CD14-positive monocyte (primary cell): ENCODE measurements at regions not wholly inside any gene's neighbourhood (a gene's known extent, or its start where the extent isn't known, plus 50 kb on each side); places are given as distances from the start of the nearest gene placed in this dataset.

Source experiments
- DNase-seq, 3 donors: peaks; one replicate each; pipeline ENCODE4 v3.0.0-alpha.2; 2011 to 2022
- H2AFZ ChIP-seq: 2 replicates; pipeline ENCODE4 v1.6.0; 2012; ENCODE audit warnings: mild to moderate bottlenecking, low read depth, low read length, inconsistent platforms; ENCODE audit not compliant: insufficient read depth, poor library complexity, severe bottlenecking
- H3K27ac ChIP-seq, 2 donors: 1 replicate in 1 of 2; 2 replicates in 1 of 2; pipeline ENCODE4 v1.5.1; 2012 to 2013; ENCODE audit warnings: low read length in 2 of 2, control low read depth in 1 of 2, inconsistent platforms in 1 of 2, low read depth in 1 of 2, mild to moderate bottlenecking in 1 of 2
- H3K27me3 ChIP-seq, 2 donors: one replicate each; pipeline versions ENCODE4 v1.6.0 to v1.6.1; 2011 to 2013; ENCODE audit warnings: low read length in 2 of 2; ENCODE audit not compliant: control insufficient read depth in 2 of 2, insufficient read depth in 2 of 2
- H3K36me3 ChIP-seq, 2 donors: replicated peaks in 1 of 2; 1 replicate in 1 of 2; 2 replicates in 1 of 2; pipeline versions ENCODE4 v1.5.1 to v1.6.1; 2012 to 2013; ENCODE audit warnings: low read length in 2 of 2, control low read depth in 1 of 2, inconsistent platforms in 1 of 2, mild to moderate bottlenecking in 1 of 2; ENCODE audit not compliant: insufficient read depth in 2 of 2, control insufficient read depth in 1 of 2
- H3K4me1 ChIP-seq, 2 donors: 1 replicate in 1 of 2; 2 replicates in 1 of 2; pipeline versions ENCODE4 v1.5.1 to v1.6.1; 2012 to 2013; ENCODE audit warnings: low read length in 2 of 2, control low read depth in 1 of 2, inconsistent platforms in 1 of 2, mild to moderate bottlenecking in 1 of 2, moderate library complexity in 1 of 2; ENCODE audit not compliant: insufficient read depth in 2 of 2, control insufficient read depth in 1 of 2
- H3K4me2 ChIP-seq: replicated peaks from 2 replicates; pipeline ENCODE3; 2012; ENCODE audit warnings: low read length, moderate library complexity, mild to moderate bottlenecking; ENCODE audit not compliant: poor library complexity, severe bottlenecking; ENCODE audit errors: extremely low read depth
- H3K4me3 ChIP-seq, 3 experiments: fragments of 200-600 bp in 1 of 3; sonication (generic) in 1 of 3; replicated peaks in 1 of 3; 1 replicate in 2 of 3; 2 replicates in 1 of 3; pipeline ENCODE4 v1.5.1; 2011 to 2013; ENCODE audit warnings: low read length in 3 of 3, mild to moderate bottlenecking in 3 of 3, control low read depth in 2 of 3, low read depth in 2 of 3, inconsistent platforms in 1 of 3, moderate library complexity in 1 of 3
- H3K79me2 ChIP-seq: 2 replicates; pipeline ENCODE4 v1.6.0; 2012; ENCODE audit warnings: mild to moderate bottlenecking, control low read depth, inconsistent platforms, low read length, moderate library complexity; ENCODE audit not compliant: insufficient read depth
- H3K9ac ChIP-seq: 2 replicates; pipeline ENCODE4 v1.6.0; 2017; ENCODE audit warnings: low read length, mild to moderate bottlenecking; ENCODE audit not compliant: insufficient read depth, poor library complexity, severe bottlenecking
- H3K9me3 ChIP-seq, 2 donors: replicated peaks in 1 of 2; 1 replicate in 1 of 2; 2 replicates in 1 of 2; pipeline versions ENCODE4 v1.5.1 to v1.6.1; 2012 to 2013; ENCODE audit warnings: low read length in 2 of 2, control low read depth in 1 of 2; ENCODE audit not compliant: control insufficient read depth in 1 of 2, insufficient read depth in 1 of 2
- H4K20me1 ChIP-seq: 2 replicates; pipeline ENCODE4 v1.6.0; 2012; ENCODE audit warnings: mild to moderate bottlenecking, low read length, control low read depth, moderate library complexity; ENCODE audit not compliant: insufficient read depth
- H3K27ac Mint-ChIP-seq, 7 donors: one replicate each; pipeline ENCODE4 v1.8.0; 2020; ENCODE audit warnings: mild to moderate bottlenecking in 7 of 7, mixed read lengths in 7 of 7, moderate library complexity in 6 of 7, inconsistent platforms in 2 of 7
- H3K27me3 Mint-ChIP-seq, 3 donors: one replicate each; pipeline ENCODE4 v1.8.0; 2021 to 2022; ENCODE audit warnings: low read depth in 3 of 3, mild to moderate bottlenecking in 3 of 3, mixed read lengths in 3 of 3, moderate library complexity in 3 of 3, inconsistent platforms in 1 of 3
- H3K36me3 Mint-ChIP-seq, 2 donors: one replicate each; pipeline ENCODE4 v1.8.0; 2020; ENCODE audit warnings: mixed read lengths in 2 of 2, inconsistent platforms in 1 of 2, mild to moderate bottlenecking in 1 of 2
- H3K4me1 Mint-ChIP-seq: one replicate; pipeline ENCODE4 v1.8.0; 2020; ENCODE audit warnings: mild to moderate bottlenecking, mixed read lengths
- H3K4me3 Mint-ChIP-seq, 2 donors: one replicate each; pipeline ENCODE4 v1.8.0; 2020; ENCODE audit warnings: mild to moderate bottlenecking in 2 of 2, mixed read lengths in 2 of 2, moderate library complexity in 1 of 2
- H3K9me3 Mint-ChIP-seq, 7 donors: one replicate each; pipeline ENCODE4 v1.8.0; 2020 to 2022; ENCODE audit warnings: mixed read lengths in 7 of 7, mild to moderate bottlenecking in 6 of 7, moderate library complexity in 6 of 7, inconsistent platforms in 2 of 7
- WGBS: methylation state at CpG from one replicate; pipeline ENCODE4 v1.1.5; 2013; ENCODE audit warnings: missing lambda C conversion rate; ENCODE audit not compliant: insufficient coverage; 5-methylcytosine and 5-hydroxymethylcytosine counted together
- intact Hi-C, 2 donors: fragments of 100-400 bp; cut with micrococcal nuclease; formaldehyde crosslinking; loops; one replicate each; pipeline versions ENCODE4 v1.15.0 to v1.15.1; 2023
- TF ChIP-seq, protein P1 (sequence below): fragments of 200-600 bp; IDR thresholded peaks from one replicate; pipeline ENCODE4 v1.8.0; 2022; ENCODE audit warnings: antibody characterized with exemption, mild to moderate bottlenecking

DNA sequence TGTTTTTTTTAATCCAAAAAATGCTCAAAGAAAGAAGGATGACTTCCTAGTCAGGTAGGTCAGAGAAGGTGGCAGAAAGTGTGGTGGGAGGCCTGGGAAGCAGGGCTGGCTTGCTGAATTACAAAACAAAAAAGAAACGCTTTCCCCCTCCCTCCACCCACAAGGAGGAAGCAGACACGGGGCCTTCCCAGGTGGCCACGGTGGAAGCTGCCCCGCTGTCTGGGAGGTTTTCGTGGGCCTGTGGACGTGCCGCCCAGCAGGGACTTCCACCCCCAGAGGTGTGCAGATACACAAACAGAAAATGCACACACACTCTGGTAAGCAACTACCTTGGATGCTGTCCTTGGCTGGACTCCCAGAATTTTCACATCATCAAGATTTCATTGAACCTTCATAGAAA lies 198.2 kb upstream of the CDH4 start:
- Mint-ChIP-seq H3K4me1 (no peaks in the 10 kb centered on the region), H3K36me3 (no peaks in the 10 kb centered on the region), H3K27ac (no peak overlapping the region), H3K9me3 (peaks cover 0 to 3% (median 0%) of the 10 kb centered on the region in 7 donors), H3K27me3 (peaks cover 0 to 3% (median 0%) of the 10 kb centered on the region in 3 donors), H3K4me3 (no peak overlapping the region)
- no peaks in the 10 kb centered on the region for H3K27me3 ChIP-seq
- H3K27ac ChIP-seq, result no peak overlapping the region
- no peak overlapping the region for H3K4me2 ChIP-seq
- H4K20me1 ChIP-seq, result no peaks in the 10 kb centered on the region
- DNase-seq, result no peak
- no peaks in the 10 kb centered on the region for H3K4me1 ChIP-seq
- no peak overlapping the region for H3K9ac ChIP-seq
- intact Hi-C loops, result no loop called here
- no peaks in the 10 kb centered on the region for H3K36me3 ChIP-seq
- H3K9me3 ChIP-seq, result no peaks in the 10 kb centered on the region
- H3K4me3 ChIP-seq, result no peak overlapping the region
- 10% methylated on average over 2 of the region's 7 CpGs for WGBS
- no peak overlapping the region for H2AFZ ChIP-seq
- TF ChIP-seq, protein P1, sequence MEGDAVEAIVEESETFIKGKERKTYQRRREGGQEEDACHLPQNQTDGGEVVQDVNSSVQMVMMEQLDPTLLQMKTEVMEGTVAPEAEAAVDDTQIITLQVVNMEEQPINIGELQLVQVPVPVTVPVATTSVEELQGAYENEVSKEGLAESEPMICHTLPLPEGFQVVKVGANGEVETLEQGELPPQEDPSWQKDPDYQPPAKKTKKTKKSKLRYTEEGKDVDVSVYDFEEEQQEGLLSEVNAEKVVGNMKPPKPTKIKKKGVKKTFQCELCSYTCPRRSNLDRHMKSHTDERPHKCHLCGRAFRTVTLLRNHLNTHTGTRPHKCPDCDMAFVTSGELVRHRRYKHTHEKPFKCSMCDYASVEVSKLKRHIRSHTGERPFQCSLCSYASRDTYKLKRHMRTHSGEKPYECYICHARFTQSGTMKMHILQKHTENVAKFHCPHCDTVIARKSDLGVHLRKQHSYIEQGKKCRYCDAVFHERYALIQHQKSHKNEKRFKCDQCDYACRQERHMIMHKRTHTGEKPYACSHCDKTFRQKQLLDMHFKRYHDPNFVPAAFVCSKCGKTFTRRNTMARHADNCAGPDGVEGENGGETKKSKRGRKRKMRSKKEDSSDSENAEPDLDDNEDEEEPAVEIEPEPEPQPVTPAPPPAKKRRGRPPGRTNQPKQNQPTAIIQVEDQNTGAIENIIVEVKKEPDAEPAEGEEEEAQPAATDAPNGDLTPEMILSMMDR, result no peak
- H3K79me2 ChIP-seq, result no peaks in the 10 kb centered on the region

DNA sequence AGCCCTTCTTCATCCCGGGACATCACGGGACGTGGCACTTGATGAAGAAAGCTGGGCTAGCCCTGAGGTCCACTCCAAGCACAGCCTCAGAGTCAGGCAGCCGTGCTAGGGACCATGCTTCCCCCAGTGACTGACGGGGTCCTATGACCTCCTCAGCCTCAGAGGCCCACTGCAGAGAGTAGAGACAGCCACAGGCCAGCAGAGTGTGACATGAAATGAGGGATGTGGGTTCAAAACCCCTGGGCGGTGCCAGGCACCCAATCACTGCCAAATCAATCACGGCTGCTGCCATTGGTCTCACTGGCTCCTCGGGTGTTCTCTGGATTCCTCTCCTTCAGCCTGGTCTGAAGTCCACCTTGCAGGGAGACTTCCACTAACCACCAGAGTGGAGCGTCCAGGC lies 197.7 kb upstream of the CDH4 start:
- no peaks in the 10 kb centered on the region for H3K36me3 ChIP-seq
- 91% methylated on average over 6 of the region's 9 CpGs for WGBS
- H3K27ac ChIP-seq, result no peak overlapping the region
- Mint-ChIP-seq H3K27ac (no peak overlapping the region), H3K4me3 (no peak overlapping the region), H3K4me1 (no peaks in the 10 kb centered on the region), H3K9me3 (no peaks in the 10 kb centered on the region), H3K27me3 (peaks cover 0 to 3% (median 0%) of the 10 kb centered on the region in 3 donors), H3K36me3 (no peaks in the 10 kb centered on the region)
- H3K9me3 ChIP-seq, result no peaks in the 10 kb centered on the region
- no peak overlapping the region for H3K9ac ChIP-seq
- no peak for DNase-seq
- no peaks in the 10 kb centered on the region for H3K4me1 ChIP-seq
- H3K27me3 ChIP-seq, result no peaks in the 10 kb centered on the region
- TF ChIP-seq, protein P1, result no peak
- no peaks in the 10 kb centered on the region for H4K20me1 ChIP-seq
- H3K4me3 ChIP-seq, result no peak overlapping the region
- no peak overlapping the region for H2AFZ ChIP-seq
- H3K4me2 ChIP-seq, result no peak overlapping the region
- no peaks in the 10 kb centered on the region for H3K79me2 ChIP-seq
- intact Hi-C loops, result no loop called here
